Right lobe of liver (tissue), 6 donors: ENCODE measurements at regions not wholly inside any gene's neighbourhood (a gene's known extent, or its start where the extent isn't known, plus 50 kb on each side); places are given as distances from the start of the nearest gene placed in this dataset.

Experiments used
- ATAC-seq, 4 donors: fragments of 200-7000 bp; cut with Tn5 transposase; one replicate each; pipeline ENCODE4 v1.9.1; 2020; ENCODE audit warnings: mild to moderate bottlenecking in 4 of 4, moderate library complexity in 4 of 4
- DNase-seq, 3 donors: peaks; one replicate each; pipeline ENCODE4 v3.0.0-alpha.2; 2020
- H3K27ac ChIP-seq, 3 donors: fragments of 200-600 bp; one replicate each; pipeline ENCODE4 v1.8.0; 2022
- H3K27me3 ChIP-seq, 2 donors: fragments of 200-600 bp; one replicate each; pipeline ENCODE4 v1.8.0; 2022
- H3K36me3 ChIP-seq, 4 donors: fragments of 200-600 bp; sonication (generic) in 1 of 4; one replicate each; pipeline versions ENCODE4 v1.5.1 to v1.8.0; 2017 to 2022; ENCODE audit warnings: control low read depth in 1 of 4
- H3K4me1 ChIP-seq, 4 donors: fragments of 200-600 bp; sonication (generic) in 1 of 4; one replicate each; pipeline versions ENCODE4 v1.5.1 to v1.8.0; 2017 to 2022; ENCODE audit warnings: control low read depth in 1 of 4
- H3K4me3 ChIP-seq, 3 donors: fragments of 200-600 bp; one replicate each; pipeline ENCODE4 v1.8.0; 2022
- H3K9me3 ChIP-seq, 4 donors: fragments of 200-600 bp; sonication (generic) in 1 of 4; one replicate each; pipeline versions ENCODE4 v1.5.1 to v1.8.0; 2017 to 2022; ENCODE audit warnings: control low read depth in 1 of 4
- CTCF ChIP-seq, 4 donors: fragments of 200-600 bp in 3 of 4; fragments of 450-650 bp in 1 of 4; IDR thresholded peaks; one replicate each; pipeline versions ENCODE4 v1.5.1 to v1.8.0; 2016 to 2022; ENCODE audit warnings: antibody characterized with exemption in 4 of 4, mild to moderate bottlenecking in 2 of 4
- POLR2A ChIP-seq: fragments of 450-650 bp; IDR thresholded peaks from one replicate; pipeline ENCODE4 v1.6.1; 2017; ENCODE audit warnings: antibody characterized with exemption, mild to moderate bottlenecking
- WGBS: methylation state at CpG from one replicate; pipeline ENCODE4 v1.1.6; 2018; ENCODE audit warnings: low coverage, low lambda C conversion rate; ENCODE audit not compliant: insufficient coverage; ENCODE audit errors: missing lambda C conversion rate; 5-methylcytosine and 5-hydroxymethylcytosine counted together
- intact Hi-C, 2 donors: fragments of 100-400 bp; cut with DNase I; formaldehyde crosslinking; loops; one replicate each; pipeline versions ENCODE4 v1.11.2 to v1.14.1; 2022
- donor health status: DM: no; HTN: yes; CAD: no.
- donor health status: DM: no; HTN: no; CAD: no.
- donor health status: DM: no; HTN: no; CAD: no.
- donor health status: DM: no; HTN: yes; CAD: no.
- donor health status: DM: no; HTN: yes; CAD: no.

DNA sequence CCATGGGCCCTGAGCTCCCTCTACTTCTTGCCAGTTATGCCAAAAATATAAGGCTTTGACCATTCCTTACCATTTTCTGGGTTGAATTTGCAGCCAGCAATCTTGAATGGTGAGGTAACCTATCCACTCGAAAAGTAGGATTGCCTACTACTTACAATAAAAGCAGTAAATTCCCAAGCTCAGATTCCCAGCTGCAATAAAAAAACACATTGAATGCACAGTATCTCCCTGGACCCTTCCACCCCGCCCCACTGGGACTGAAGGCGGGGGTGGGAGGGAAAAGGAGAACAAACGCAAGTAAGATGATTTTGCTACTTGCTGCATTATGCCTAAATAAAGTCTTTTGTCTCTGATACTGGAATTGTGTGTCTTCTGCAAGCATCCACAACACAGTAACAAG, 301.9 kb downstream of the HGF start:
- Histone ChIP-seq H3K4me1 (peaks cover 0 to 5% (median 0%) of the 10 kb centered on the region in 4 donors), H3K27ac (no peak overlapping the region), H3K36me3 (no peaks in the 10 kb centered on the region), H3K27me3 (no peaks in the 10 kb centered on the region), H3K4me3 (no peak overlapping the region), H3K9me3 (no peaks in the 10 kb centered on the region)
- WGBS = 72% methylated on average over 4 of the region's 4 CpGs
- DNase-seq = no peak
- no peak for ATAC-seq
- no peak for TF ChIP-seq POLR2A
- no peak for TF ChIP-seq CTCF (IDR thresholded peaks at IDR 0.05)
- intact Hi-C loops = no loop called here

- Histone ChIP-seq H3K9me3 (no peaks in the 10 kb centered on the region), H3K27me3 (no peaks in the 10 kb centered on the region), H3K27ac (no peak overlapping the region), H3K4me3 (no peak overlapping the region), H3K4me1 (no peaks in the 10 kb centered on the region), H3K36me3 (no peaks in the 10 kb centered on the region)
- ATAC-seq = no peak
- DNase-seq = no peak
- intact Hi-C loops = no loop called here
- WGBS = 83% methylated on average over 1 of the region's 1 CpG
- TF ChIP-seq POLR2A = no peak
- TF ChIP-seq CTCF (IDR thresholded peaks at IDR 0.05) = no peak
Measured at GRCh38 chr7:81462672-81463071, 307.2 kb downstream of the HGF start.

- Histone ChIP-seq H3K4me3 (no peak overlapping the region), H3K9me3 (no peaks in the 10 kb centered on the region), H3K4me1 (no peaks in the 10 kb centered on the region), H3K27me3 (no peaks in the 10 kb centered on the region), H3K27ac (no peak overlapping the region), H3K36me3 (no peaks in the 10 kb centered on the region)
- DNase-seq (no peak), ATAC-seq (peak in 3 of 4 donors; percentile 29 to 61 (median 43))
- 14% methylated on average over 1 of the region's 1 CpG for WGBS
- TF ChIP-seq POLR2A (no peak), CTCF (IDR thresholded peaks at IDR 0.05) (no peak)
- intact Hi-C loops = no loop called here
Measured at GRCh38 chr7:81460250-81461045, 309.4 kb downstream of the HGF start.

GRCh38 chr7:81459485-81459884, 310.4 kb downstream of the HGF start:
- ATAC-seq = no peak
- H3K27ac ChIP-seq = no peak overlapping the region
- H3K9me3 ChIP-seq = no peaks in the 10 kb centered on the region
- DNase-seq = no peak
- H3K4me3 ChIP-seq = no peak overlapping the region
- WGBS = 73% methylated on average over 2 of the region's 2 CpGs
- TF ChIP-seq CTCF (IDR thresholded peaks at IDR 0.05) (no peak), POLR2A (no peak)
- no peaks in the 10 kb centered on the region for H3K36me3 ChIP-seq
- intact Hi-C loops = loop anchor here in 1 of 2 donors (5.0 kb wide), 1 partner anchor 757 kb away; no protein-coding TSS in a partner anchor
- H3K27me3 ChIP-seq = no peaks in the 10 kb centered on the region
- H3K4me1 ChIP-seq = no peaks in the 10 kb centered on the region
